ENCODE measurements at regions not wholly inside any gene's neighbourhood (a gene's known extent, or its start where the extent isn't known, plus 50 kb on each side); places are given as distances from the start of the nearest gene placed in this dataset.

- TF ChIP-seq, protein P1, sequence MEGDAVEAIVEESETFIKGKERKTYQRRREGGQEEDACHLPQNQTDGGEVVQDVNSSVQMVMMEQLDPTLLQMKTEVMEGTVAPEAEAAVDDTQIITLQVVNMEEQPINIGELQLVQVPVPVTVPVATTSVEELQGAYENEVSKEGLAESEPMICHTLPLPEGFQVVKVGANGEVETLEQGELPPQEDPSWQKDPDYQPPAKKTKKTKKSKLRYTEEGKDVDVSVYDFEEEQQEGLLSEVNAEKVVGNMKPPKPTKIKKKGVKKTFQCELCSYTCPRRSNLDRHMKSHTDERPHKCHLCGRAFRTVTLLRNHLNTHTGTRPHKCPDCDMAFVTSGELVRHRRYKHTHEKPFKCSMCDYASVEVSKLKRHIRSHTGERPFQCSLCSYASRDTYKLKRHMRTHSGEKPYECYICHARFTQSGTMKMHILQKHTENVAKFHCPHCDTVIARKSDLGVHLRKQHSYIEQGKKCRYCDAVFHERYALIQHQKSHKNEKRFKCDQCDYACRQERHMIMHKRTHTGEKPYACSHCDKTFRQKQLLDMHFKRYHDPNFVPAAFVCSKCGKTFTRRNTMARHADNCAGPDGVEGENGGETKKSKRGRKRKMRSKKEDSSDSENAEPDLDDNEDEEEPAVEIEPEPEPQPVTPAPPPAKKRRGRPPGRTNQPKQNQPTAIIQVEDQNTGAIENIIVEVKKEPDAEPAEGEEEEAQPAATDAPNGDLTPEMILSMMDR (IDR thresholded peaks at IDR 0.05 in 8 of 11, conservative IDR thresholded peaks at IDR 0.05 in 3 of 11): no peak
- TF ChIP-seq POLR2AphosphoS5 (IDR thresholded peaks at IDR 0.05): no peak
- no peak for TF ChIP-seq POLR2A (IDR thresholded peaks at IDR 0.05)
- no peak for DNase-seq
- Histone ChIP-seq H3K27ac (no peak overlapping the region), H3K4me3 (no peak overlapping the region), H3K4me1 (no peaks in the 10 kb centered on the region), H3K27me3 (replicated peaks in 1 of 7) (no peaks in the 10 kb centered on the region), H3K36me3 (no peaks in the 10 kb centered on the region), H3K9me3 (no peaks in the 10 kb centered on the region)
- 57 to 86% (median 71%) methylated on average over 1 of the region's 1 CpG for WGBS, 5 donors
- intact Hi-C loops (cut with DNase I; ENCODE audit: low total_unique reads): loop anchor here (10.0 kb wide), 1 partner anchor 802 kb away; no protein-coding TSS in a partner anchor
These were observed 888.1 kb downstream of the PDCD6IP start for GRCh38 chr3:34686541-34686940.

- no peak overlapping the region for H3K4me3 ChIP-seq
- 82 to 90% (median 86%) methylated on average over 1 of the region's 1 CpG for WGBS, 5 donors
- H3K27ac ChIP-seq: no peak overlapping the region
- no peak for DNase-seq
- H3K36me3 ChIP-seq: no peaks in the 10 kb centered on the region
- intact Hi-C loops (cut with DNase I; ENCODE audit: low total_unique reads): loop anchor here (10.0 kb wide), 1 partner anchor 803 kb away; no protein-coding TSS in a partner anchor
- H3K9me3 ChIP-seq: no peaks in the 10 kb centered on the region
- no peaks in the 10 kb centered on the region for H3K27me3 ChIP-seq (replicated peaks in 1 of 7)
- TF ChIP-seq POLR2A (IDR thresholded peaks at IDR 0.05) (no peak), POLR2AphosphoS5 (IDR thresholded peaks at IDR 0.05) (no peak)
- TF ChIP-seq, protein P1 (IDR thresholded peaks at IDR 0.05 in 8 of 11, conservative IDR thresholded peaks at IDR 0.05 in 3 of 11): no peak
- no peaks in the 10 kb centered on the region for H3K4me1 ChIP-seq
These were observed 889.2 kb downstream of the PDCD6IP start for GRCh38 chr3:34687671-34688070.

DNA sequence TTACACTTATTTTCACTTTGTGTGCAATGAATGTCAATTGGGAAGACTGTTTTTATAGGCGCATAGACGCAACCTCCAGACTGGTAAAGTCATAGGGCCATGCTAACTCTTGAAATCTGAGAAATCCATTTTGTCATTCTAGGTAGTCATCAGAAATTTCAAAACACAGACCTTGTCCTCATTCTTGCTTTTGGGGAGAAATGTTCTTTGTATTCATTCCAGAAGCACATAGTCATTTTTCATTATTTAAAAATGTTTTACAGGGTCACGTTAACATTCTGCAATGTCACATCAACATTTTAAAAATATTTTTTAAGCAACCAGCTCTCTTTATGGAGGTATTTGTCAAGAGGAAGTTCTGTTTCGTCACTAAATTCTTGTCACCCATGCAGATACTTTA lies 898.4 kb downstream of the PDCD6IP start:
- Histone ChIP-seq H3K9me3 (peaks cover 4 to 31% (median 23%) of the 10 kb centered on the region in 8 donors), H3K4me1 (no peaks in the 10 kb centered on the region), H3K27me3 (replicated peaks in 1 of 7) (no peaks in the 10 kb centered on the region), H3K4me3 (no peak overlapping the region), H3K27ac (no peak overlapping the region), H3K36me3 (no peaks in the 10 kb centered on the region)
- intact Hi-C loops (cut with DNase I; ENCODE audit: low total_unique reads): no loop called here
- DNase-seq: no peak
- WGBS, 5 donors: 65 to 75% (median 69%) methylated on average over 4 of the region's 4 CpGs
- TF ChIP-seq, protein P1 (IDR thresholded peaks at IDR 0.05 in 8 of 11, conservative IDR thresholded peaks at IDR 0.05 in 3 of 11): no peak
- TF ChIP-seq POLR2A (IDR thresholded peaks at IDR 0.05) (no peak), POLR2AphosphoS5 (IDR thresholded peaks at IDR 0.05) (no peak)

DNA sequence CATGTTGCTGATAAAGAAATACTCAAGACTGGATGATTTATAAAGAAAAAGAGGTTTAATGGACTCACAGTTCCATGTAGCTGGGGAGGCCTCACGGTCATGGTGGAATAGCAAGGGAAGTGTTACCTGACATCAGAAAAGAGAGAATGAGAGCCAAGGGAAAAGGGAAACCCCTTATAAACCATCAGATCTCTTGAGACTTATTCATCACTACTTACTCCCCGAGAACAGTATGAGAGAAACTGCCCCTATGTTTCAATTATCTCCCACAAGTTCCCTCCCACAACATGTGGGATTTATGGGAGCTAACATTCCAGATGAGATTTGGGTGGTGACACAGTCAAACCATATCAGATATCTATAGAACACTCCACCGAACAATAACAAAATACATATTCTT lies 904.6 kb downstream of the PDCD6IP start:
- 86 to 96% (median 95%) methylated on average over 3 of the region's 3 CpGs for WGBS, 5 donors
- intact Hi-C loops (cut with DNase I; ENCODE audit: low total_unique reads): no loop called here
- Histone ChIP-seq H3K9me3 (peaks cover 4 to 48% (median 39%) of the 10 kb centered on the region in 8 donors), H3K27me3 (replicated peaks in 1 of 7) (no peaks in the 10 kb centered on the region), H3K4me3 (no peak overlapping the region), H3K36me3 (no peaks in the 10 kb centered on the region), H3K4me1 (no peaks in the 10 kb centered on the region), H3K27ac (no peak overlapping the region)
- DNase-seq: no peak
- no peak for TF ChIP-seq POLR2AphosphoS5 (IDR thresholded peaks at IDR 0.05)
- no peak for TF ChIP-seq POLR2A (IDR thresholded peaks at IDR 0.05)
- TF ChIP-seq, protein P1 (IDR thresholded peaks at IDR 0.05 in 8 of 11, conservative IDR thresholded peaks at IDR 0.05 in 3 of 11): no peak

Data from spleen (tissue), 11 donors.